ENCODE measurements at regions not wholly inside any gene's neighbourhood (a gene's known extent, or its start where the extent isn't known, plus 50 kb on each side); places are given as distances from the start of the nearest gene placed in this dataset.
A peak's percentile ranks its signal among the peaks of the same experiment; 100 is the strongest.

GRCh38 chr3:83765956-83766355 is 1192.8 kb upstream of the CADM2 start:
- DNase-seq, result no peak

- no peak for DNase-seq
Observed at GRCh38 chr3:83769791-83770663, 1188.8 kb upstream of the CADM2 start.

- no peak for DNase-seq
Observed at GRCh38 chr3:83770664-83771402, 1188.0 kb upstream of the CADM2 start.

- no peak for DNase-seq
Observed at GRCh38 chr3:83802801-83803200, 1156.0 kb upstream of the CADM2 start.

GRCh38 chr3:83807511-83807910 is 1151.3 kb upstream of the CADM2 start:
- no peak for DNase-seq

- no peak for DNase-seq
Observed at GRCh38 chr3:83813176-83813575, 1145.6 kb upstream of the CADM2 start.

- no peak for DNase-seq
Observed at GRCh38 chr3:83816653-83817052, 1142.1 kb upstream of the CADM2 start.

- DNase-seq, result no peak
Observed at GRCh38 chr3:83821506-83821905, 1137.3 kb upstream of the CADM2 start.

- no peak for DNase-seq
Observed at GRCh38 chr3:83823095-83823494, 1135.7 kb upstream of the CADM2 start.

GRCh38 chr3:83835040-83835439 is 1123.7 kb upstream of the CADM2 start:
- DNase-seq, result no peak

- DNase-seq, result no peak
Observed at GRCh38 chr3:83842511-83842910, 1116.3 kb upstream of the CADM2 start.

- no peak for DNase-seq
Observed at GRCh38 chr3:83843716-83844115, 1115.1 kb upstream of the CADM2 start.

GRCh38 chr3:83849106-83849730 is 1109.6 kb upstream of the CADM2 start:
- no peak for DNase-seq

GRCh38 chr3:83863380-83863779 is 1095.4 kb upstream of the CADM2 start:
- DNase-seq, result no peak

- no peak for DNase-seq
Observed at GRCh38 chr3:83868909-83869567, 1089.8 kb upstream of the CADM2 start.

GRCh38 chr3:83873550-83873949 is 1085.2 kb upstream of the CADM2 start:
- no peak for DNase-seq

GRCh38 chr3:83877910-83878309 is 1080.9 kb upstream of the CADM2 start:
- DNase-seq, result peak; percentile 18

- DNase-seq, result no peak
Observed at GRCh38 chr3:83882701-83883100, 1076.1 kb upstream of the CADM2 start.

GRCh38 chr3:83890039-83890762 is 1068.6 kb upstream of the CADM2 start:
- DNase-seq, result no peak

- DNase-seq, result no peak
Observed at GRCh38 chr3:83890763-83891135, 1068.0 kb upstream of the CADM2 start.

GRCh38 chr3:83894223-83894622 is 1064.6 kb upstream of the CADM2 start:
- DNase-seq, result no peak

GRCh38 chr3:83895892-83896291 is 1062.9 kb upstream of the CADM2 start:
- no peak for DNase-seq

Measured in fibroblast of upper back skin (primary cell).